Activated CD4-positive, alpha-beta T cell treated with anti-CD3 and anti-CD28 coated beads, Interleukin-2, amount 50 U/mL, for 48 hours (primary cell): ENCODE measurements at regions not wholly inside any gene's neighbourhood (a gene's known extent, or its start where the extent isn't known, plus 50 kb on each side); places are given as distances from the start of the nearest gene placed in this dataset.
A peak's percentile ranks its signal among the peaks of the same experiment; 100 is the strongest.

Experiments used
- DNase-seq, 2 experiments: peaks; one replicate each; pipeline ENCODE4 v3.0.0-alpha.2; 2020

DNA sequence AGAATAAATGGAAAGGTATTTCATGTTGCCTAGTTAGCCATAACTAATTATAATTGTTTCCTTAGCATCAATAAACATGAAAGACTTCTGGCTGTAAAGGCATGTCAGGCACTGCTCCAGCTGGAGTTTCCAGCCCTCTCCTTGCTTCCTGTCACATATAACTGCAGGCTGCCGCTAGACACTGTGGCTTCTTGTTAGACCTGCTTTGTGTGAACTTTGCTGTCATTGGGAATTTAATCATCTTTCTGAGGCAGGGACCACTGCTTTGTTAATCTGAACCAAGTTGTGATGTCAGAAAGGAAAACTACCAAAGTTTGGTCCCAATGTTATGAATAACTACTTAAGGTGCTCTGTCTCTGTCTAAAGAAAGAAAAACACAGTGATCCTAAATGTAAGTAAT lies 90.3 kb upstream of the DUSP10 start:
- DNase-seq, result no peak

DNA sequence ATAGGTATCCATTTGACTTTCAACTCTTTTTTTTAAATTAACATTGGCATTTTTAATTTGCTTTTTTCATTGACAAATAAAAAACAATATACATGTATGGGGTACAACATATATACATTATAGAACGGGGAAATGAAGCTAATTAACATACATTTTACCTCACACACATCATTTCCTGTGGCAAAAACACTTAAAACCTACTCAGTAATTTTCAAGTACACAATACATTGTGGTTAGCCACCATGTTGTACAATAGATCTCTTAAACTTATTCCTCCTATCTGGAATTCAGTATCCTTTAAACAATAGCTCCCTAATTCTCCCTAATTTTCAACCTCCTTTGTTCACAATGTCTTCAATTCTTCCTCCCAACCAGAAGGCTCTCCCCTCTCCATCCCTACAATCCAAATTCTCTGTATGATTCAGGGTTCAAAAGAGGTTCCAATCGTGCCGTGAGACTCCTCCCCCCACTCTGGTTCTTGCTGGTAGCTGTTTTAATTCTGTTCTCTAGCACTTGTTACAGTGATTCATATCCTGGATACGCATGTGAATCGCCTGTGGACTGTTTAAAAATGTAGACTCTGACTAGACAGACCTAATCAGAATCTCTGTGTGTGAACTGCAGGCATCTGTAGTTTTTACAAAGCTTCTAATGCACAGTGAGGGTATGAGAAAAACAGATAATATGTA lies 87.6 kb upstream of the DUSP10 start:
- DNase-seq, result peak; percentile 65 to 77

- no peak for DNase-seq
Measured at GRCh38 chr1:221827307-221827642, 85.4 kb upstream of the DUSP10 start.

DNA sequence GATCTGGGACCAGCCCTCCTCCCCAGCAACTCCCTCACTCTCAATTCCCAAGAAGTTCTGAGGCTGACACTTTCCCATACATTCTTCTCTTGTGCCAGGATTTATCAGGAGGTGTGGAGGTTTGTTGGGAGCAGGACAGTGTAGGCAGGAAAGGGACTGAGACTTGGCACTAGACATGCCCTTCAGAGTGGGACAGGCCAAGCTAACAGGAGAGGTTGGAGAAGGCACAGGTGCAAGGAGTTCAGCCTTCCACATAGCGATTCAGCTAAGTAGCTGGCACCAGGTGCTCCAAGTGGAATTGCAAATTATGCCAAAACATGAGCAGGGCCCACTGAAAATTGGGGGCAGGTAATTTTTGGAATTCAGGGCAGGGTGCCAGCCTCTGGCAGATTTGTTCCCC lies 83.0 kb upstream of the DUSP10 start:
- no peak for DNase-seq

GRCh38 chr1:221824025-221824424 lies 82.1 kb upstream of the DUSP10 start:
- no peak for DNase-seq

GRCh38 chr1:221823561-221823960 lies 81.7 kb upstream of the DUSP10 start:
- DNase-seq, result no peak

GRCh38 chr1:221823149-221823548 lies 81.3 kb upstream of the DUSP10 start:
- DNase-seq, result no peak

GRCh38 chr1:221822591-221822990 lies 80.7 kb upstream of the DUSP10 start:
- no peak for DNase-seq

- DNase-seq, result no peak
Measured at GRCh38 chr1:221816899-221817298, 75.0 kb upstream of the DUSP10 start.

DNA sequence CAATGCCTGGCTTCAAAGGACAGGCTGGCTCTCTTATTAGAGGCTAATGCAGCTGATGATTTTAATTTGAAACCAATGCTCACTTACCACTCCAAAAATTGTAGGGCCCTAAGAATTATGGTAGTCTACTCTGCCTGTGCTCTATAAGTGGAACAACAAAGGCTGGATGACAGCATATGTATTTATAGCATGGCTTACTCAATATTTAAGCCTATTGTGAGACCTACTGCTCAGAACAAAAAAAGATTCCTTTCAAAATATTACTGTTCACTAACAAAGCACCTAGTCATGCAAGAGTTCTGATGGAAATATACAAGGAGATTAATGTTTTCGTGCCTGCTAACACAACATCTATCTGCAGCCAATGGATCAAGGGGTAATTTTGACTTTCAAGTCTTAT lies 73.8 kb upstream of the DUSP10 start:
- no peak for DNase-seq

GRCh38 chr1:221813887-221814286 lies 72.0 kb upstream of the DUSP10 start:
- DNase-seq, result no peak

DNA sequence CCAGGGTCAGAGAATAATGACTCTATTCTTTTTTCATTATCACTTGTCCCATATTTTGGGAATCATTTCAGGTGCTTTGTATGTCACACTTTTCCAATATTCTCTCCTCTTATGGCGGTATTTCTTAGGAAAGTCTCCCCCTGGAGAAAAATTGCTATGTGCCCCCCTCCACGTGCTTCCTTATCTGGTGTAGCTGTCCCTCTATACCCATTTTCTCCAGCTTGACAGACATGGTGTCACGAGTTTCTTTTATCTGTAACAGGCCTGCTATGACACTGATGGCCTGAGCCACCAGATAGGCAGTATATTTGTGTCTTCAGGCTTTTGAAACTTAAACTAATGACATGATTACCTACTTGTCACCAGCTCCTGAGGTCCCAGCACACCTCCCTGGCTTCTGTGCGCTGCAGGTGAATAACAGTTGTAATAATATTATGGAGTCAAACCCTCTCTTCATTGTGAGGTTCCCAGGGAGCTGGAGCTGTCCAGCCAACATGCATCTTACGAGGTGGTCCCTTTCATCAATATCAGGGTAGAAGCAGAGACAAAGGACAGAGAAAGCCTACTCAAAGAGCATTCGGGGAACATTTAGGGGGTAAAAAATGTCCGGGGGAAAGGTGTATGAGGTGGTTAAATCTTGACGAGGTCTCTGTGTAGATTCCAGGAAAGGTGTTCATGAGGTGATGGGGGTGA lies 71.2 kb upstream of the DUSP10 start:
- DNase-seq, result no peak

GRCh38 chr1:221812088-221812752 lies 70.3 kb upstream of the DUSP10 start:
- DNase-seq, result no peak

GRCh38 chr1:221810406-221810805 lies 68.5 kb upstream of the DUSP10 start:
- DNase-seq, result no peak

GRCh38 chr1:221809091-221810029 lies 67.5 kb upstream of the DUSP10 start:
- DNase-seq, result no peak

- DNase-seq, result no peak
Measured at GRCh38 chr1:221806984-221807383, 65.1 kb upstream of the DUSP10 start.

- no peak for DNase-seq
Measured at GRCh38 chr1:221806236-221806635, 64.3 kb upstream of the DUSP10 start.

DNA sequence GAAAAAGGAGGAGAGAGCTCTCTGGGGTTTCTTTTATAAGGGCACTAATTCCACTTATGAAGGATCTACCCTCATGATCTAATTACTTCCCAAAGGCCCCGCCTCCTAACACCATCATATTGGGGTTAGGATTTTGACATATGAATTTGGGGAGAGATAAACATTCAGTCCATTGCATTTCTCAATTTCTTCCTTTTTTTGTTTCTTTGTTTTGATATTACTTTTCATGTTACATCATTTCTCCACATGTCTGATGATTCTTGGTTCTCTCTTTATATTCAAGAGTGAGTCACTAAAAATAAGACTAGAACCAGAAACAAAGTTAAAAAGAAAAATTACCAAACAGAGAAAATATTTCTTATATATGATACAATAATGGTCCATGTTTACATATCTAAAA lies 63.2 kb upstream of the DUSP10 start:
- DNase-seq, result no peak

DNA sequence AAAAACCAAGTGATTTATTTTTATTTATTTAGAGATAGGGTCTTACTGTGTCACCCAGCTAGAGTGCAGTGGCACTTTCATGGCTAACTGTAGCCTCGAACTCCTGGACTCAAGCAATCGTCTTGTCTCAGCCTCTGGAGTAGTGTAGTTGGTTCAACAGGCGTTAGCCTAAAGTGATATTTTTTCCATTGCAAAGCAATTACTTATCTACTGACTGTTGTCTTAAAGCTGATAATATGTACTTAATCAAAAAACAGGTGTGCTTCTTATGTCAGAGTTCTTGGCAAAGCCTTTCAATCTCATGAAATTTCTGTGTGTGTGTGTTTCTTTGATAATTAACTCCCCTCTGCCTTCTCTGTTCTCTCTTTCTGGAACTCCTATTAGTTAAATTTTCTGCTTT lies 62.4 kb upstream of the DUSP10 start:
- DNase-seq, result no peak

DNA sequence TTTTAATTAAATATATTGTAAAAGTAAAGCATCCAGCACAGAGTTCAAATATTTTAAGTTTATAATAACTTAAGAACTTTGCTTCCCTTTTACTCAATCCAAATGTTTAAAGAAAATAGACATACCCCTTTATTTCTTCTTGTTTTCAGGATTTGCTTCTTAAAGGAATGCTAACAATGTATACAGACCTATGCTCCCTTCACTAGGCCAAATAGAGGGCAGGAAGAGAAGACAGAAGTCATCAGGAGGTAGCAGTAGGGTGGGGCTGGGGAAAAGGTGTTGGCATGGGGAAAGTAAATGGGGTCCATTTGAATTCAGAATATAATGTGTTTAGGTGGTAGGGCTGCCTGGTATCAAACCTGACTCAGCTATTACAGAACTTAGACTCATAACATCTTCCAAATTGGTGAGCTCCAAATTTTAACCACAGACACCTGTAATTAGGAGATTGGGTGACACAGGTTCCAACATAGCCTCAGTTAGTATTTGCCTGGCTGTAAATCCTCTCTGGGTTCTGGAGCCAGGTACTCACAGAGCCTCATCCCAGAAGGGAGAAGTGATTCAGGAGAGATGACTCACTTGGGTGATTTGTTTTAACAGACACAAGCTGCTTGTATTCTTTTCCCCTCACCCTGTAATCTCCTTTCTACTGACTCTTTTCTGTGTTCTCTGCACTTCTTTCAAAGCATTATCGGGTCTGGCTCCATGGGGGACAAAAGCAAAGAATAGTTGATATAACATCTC lies 60.1 kb upstream of the DUSP10 start:
- no peak for DNase-seq

GRCh38 chr1:221801251-221801661 lies 59.4 kb upstream of the DUSP10 start:
- DNase-seq, result no peak

GRCh38 chr1:221800831-221801230 lies 58.9 kb upstream of the DUSP10 start:
- no peak for DNase-seq

DNA sequence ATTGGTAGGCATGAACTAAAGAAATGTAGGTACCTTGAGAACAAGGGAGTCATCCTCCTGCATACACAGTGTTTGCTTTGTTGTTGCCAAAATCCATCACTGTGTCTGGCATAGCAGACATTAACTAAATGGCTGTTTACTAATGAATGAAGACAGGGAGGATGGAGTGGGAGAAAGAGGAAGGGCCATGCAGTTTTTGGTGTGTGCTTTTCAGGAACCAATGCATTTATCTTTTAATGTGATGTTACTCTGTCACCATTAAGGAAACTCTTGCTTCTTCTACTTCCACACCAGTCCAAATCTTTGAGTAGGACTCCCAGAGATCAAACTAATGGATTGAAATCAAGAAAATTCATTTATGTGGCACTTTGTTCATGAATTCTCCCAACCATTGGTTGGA lies 55.6 kb upstream of the DUSP10 start:
- no peak for DNase-seq
